AG10803 (cell line): ENCODE measurements at regions not wholly inside any gene's neighbourhood (a gene's known extent, or its start where the extent isn't known, plus 50 kb on each side); places are given as distances from the start of the nearest gene placed in this dataset.
"Not testable (repeated sequence)": the region's sequence is repeated elsewhere in the genome, so short reads cannot be mapped to it uniquely, and the experiment has no call there.

Source experiments
- DNase-seq: peaks from one replicate; pipeline ENCODE4 v3.0.0; 2010; ENCODE audit warnings: low read depth
- H3K4me3 ChIP-seq: 2 replicates; pipeline ENCODE4 v1.5.1; 2011; ENCODE audit warnings: mild to moderate bottlenecking, low read length, control low read depth
- TF ChIP-seq, protein P1 (sequence below): conservative IDR thresholded peaks from 2 replicates; pipeline ENCODE4 v1.5.1; 2011; ENCODE audit warnings: mild to moderate bottlenecking, low read length, control low read depth, inconsistent platforms

DNA sequence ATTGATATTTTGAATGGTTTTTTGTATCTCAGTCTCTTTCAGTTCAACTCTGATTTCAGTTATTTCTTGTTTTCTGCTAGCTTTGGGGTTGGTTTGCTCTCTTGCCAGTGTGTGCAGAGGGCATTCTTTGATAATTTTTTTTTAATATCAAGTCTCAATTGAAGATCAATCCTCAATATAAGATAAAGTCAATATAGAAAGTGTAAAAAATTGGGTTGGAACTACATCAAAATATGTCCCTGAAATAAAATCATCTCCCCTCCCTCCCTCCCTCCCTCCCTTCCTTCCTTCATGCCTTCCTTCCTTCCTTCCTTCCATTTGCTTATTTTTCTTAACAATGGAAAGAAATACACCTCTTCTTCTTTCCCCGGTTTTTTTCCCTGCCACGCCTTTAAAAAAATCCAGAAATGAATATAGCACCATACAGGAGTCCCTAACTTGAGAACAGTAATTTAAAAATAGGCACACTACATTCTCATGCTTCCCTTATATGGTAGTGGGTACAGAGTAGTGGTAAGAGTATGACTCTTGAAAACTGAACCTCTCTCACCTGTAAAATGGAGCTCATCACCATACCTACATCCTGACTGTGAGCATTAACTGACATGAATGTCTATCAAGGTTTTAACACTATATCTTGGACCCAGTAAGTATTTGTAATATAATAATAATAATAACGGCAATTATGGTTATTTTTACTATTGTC, 221.9 kb downstream of the GIPC2 start:
- TF ChIP-seq, protein P1, sequence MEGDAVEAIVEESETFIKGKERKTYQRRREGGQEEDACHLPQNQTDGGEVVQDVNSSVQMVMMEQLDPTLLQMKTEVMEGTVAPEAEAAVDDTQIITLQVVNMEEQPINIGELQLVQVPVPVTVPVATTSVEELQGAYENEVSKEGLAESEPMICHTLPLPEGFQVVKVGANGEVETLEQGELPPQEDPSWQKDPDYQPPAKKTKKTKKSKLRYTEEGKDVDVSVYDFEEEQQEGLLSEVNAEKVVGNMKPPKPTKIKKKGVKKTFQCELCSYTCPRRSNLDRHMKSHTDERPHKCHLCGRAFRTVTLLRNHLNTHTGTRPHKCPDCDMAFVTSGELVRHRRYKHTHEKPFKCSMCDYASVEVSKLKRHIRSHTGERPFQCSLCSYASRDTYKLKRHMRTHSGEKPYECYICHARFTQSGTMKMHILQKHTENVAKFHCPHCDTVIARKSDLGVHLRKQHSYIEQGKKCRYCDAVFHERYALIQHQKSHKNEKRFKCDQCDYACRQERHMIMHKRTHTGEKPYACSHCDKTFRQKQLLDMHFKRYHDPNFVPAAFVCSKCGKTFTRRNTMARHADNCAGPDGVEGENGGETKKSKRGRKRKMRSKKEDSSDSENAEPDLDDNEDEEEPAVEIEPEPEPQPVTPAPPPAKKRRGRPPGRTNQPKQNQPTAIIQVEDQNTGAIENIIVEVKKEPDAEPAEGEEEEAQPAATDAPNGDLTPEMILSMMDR: no peak
- no peak for DNase-seq
- H3K4me3 ChIP-seq: no peak overlapping the region

DNA sequence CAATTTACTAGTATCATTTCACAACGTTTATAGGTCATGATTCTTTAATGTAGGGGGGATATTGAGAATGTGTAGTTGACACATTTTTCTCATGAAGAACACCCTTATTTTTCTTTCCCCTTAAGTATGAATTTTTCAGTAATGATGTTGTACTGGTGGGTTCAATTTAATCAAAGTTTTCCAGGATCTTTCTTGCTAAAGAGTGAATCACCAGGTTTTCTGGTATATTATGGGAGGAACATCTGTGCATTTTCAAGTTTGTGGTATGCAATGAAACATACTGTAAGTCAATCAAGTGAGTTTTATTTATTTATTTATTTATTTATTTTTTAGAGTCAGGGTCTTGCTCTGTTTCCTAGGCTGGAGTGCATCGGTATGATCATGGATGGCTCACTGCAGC, 221.2 kb upstream of the PTGFR start:
- H3K4me3 ChIP-seq: no peak overlapping the region
- no peak for DNase-seq
- TF ChIP-seq, protein P1: no peak

DNA sequence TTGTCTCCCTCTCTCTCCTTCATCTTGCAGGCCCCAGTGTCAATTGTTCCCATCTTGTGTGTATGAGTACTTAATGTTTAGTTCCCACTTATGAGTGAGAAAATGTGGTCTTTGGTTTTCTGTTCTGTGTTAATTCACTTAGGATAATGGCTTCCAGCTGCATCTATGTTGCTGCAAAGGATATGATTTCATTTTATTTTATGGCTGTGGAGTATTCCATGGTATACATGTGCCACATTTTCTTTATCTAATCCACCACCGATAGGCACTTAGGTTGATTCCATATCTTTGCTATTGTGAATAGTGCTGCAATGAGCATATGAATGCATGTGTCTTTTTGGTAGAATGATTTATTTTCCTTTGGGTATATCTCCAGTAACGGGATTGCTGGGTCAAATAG, 219.4 kb upstream of the PTGFR start:
- not testable (repeated sequence) for H3K4me3 ChIP-seq, DNase-seq

DNA sequence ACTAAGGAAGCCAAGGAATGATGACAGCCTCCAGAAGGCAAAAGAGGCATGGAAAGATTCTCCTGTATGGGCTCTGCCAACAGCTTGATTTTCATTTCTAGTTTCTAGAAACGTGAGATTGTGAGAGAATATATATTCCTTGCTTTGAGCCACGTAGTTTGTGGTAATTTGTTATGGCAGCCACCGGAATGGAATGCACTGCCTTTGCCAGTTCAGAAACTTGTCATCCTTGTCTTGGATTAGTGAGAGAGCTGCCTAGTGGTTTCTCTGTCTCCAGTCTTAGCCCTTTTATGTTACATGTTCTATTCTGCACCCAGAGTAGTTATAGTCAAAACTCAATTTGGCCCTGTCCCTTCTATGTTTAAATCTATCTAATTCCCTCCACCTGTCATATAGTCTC, 216.0 kb upstream of the PTGFR start:
- TF ChIP-seq, protein P1: no peak
- H3K4me3 ChIP-seq: no peak overlapping the region
- DNase-seq: peak; percentile 95

DNA sequence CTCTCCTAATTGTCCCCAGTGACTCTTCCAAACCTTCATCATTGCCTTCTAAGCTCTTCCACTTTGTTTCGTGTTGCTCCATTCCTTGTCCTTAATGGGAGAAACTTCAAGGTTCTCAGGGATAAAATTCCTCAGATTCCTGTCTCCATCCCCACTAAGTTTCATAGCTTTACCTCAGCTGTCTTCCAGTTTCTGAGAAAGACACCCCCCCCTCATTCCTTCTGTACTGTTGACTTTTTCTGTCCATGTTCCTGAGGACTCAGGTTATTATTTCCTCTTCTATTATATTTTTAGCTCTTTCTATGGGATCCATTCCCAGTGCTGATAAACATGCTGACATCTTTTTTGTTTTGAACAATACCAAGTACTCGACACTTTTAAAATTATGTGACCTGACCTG, 215.3 kb upstream of the PTGFR start:
- no peak overlapping the region for H3K4me3 ChIP-seq
- TF ChIP-seq, protein P1: no peak
- DNase-seq: peak; percentile 88

DNA sequence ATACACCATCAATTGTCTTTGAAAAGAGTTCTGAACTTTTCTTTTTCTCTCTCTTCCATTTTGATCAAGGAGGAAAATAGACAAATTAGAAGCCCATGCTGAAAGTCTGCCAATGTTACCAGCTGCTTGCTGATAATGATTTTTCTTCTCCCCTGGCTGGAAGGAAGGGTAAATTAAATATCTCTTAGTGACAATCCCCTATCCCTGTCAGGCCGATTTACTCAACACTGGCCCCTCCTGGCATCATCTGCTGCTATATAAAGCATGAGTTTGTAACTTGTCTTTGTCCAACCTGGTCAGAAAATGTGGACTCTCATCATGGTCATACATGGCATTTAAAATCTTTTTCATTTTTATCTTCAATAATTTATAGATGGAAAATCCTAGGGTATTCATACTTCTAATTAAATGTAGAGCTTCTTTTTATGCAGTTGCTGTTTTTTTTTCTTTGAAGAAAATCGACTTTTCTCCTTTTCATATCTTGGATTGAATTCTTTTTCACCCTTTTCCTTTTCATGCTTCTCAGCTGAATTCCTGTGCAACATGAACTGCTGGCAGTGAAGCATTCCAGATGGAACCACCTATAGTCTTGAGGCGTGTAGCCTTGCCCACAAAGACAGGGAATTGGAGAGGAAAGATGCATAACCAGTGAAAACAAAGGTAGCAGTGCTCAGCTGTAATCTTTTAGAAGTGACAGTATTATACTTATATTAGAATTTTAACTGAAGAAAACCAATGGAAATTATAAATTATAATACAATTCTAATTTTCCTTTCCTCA, 214.7 kb upstream of the PTGFR start:
- peak; percentile 27 for DNase-seq
- no peak overlapping the region for H3K4me3 ChIP-seq
- TF ChIP-seq, protein P1: peak; percentile 15; the same call in 1 of the 2 replicates

DNA sequence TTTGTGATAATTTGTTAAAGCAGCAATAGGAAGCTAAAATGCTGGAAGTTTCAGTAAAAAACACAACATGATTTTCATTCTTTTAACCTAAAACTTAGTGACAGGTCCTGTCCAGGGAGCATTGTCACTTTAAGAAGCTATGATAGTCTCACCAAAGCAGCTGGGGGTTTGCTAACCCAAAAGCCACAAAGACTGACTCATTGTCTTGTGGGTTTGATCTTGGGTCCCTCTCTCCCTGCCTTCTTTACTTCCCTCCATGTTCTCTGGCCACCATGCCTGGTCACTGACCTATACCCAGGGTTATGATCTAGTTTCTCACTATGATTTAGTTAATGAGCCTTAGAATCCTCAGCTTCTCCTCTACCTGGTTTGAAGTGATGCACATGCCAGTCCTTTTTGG, 213.5 kb upstream of the PTGFR start:
- TF ChIP-seq, protein P1: no peak
- DNase-seq: peak; percentile 84

More for the DNA sequence above, 213.5 kb upstream of the PTGFR start:
- H3K4me3 ChIP-seq: no peak overlapping the region
